ENCODE measurements at regions not wholly inside any gene's neighbourhood (a gene's known extent, or its start where the extent isn't known, plus 50 kb on each side); places are given as distances from the start of the nearest gene placed in this dataset.

- no peak for TF ChIP-seq POLR2A (IDR thresholded peaks at IDR 0.05; ENCODE audit: low read depth, low read length)
- no peak for TF ChIP-seq POLR2AphosphoS5 (IDR thresholded peaks at IDR 0.05; ENCODE audit: low read depth, low read length)
Measured at GRCh38 chr2:33893824-33894223, 294.7 kb upstream of the FAM98A start.
